Frontal cortex (tissue), 4 donors: ENCODE measurements at regions not wholly inside any gene's neighbourhood (a gene's known extent, or its start where the extent isn't known, plus 50 kb on each side); places are given as distances from the start of the nearest gene placed in this dataset. TPM values are rescaled to one million over a fixed set of nuclear protein-coding genes. Genes with fewer than 3 reads are reported as not detected.
"Not testable (repeated sequence)": the region's sequence is repeated elsewhere in the genome, so short reads cannot be mapped to it uniquely, and the experiment has no call there.

Experiments used
- DNase-seq, 2 donors: peaks; one replicate each; pipeline ENCODE4 v3.0.0; 2012; ENCODE audit warnings: low spot score in 2 of 2
- FAIRE-seq: peaks from 2 replicates; lab custom pipeline; 2012; peaks lifted over from hg19 to GRCh38; lab: Jason Lieb, UNC
- small RNA-seq: library from RNA; depleted of rRNA; stranded (forward); fragments of <200 nt; gene quantifications from one replicate; pipeline ENCODE3, GENCODE V24; 2014
- donor health status: control.
- donor health status: control.
- donor health status: control.

GRCh38 chrX:146994163-146994562, 179.6 kb upstream of the CXorf51A start:
- no peak for FAIRE-seq

GRCh38 chrX:146973283-146973682, 158.7 kb upstream of the CXorf51A start:
- DNase-seq (no peak), FAIRE-seq (no peak)

More at GRCh38 chrX:146994163-146994562, 179.6 kb upstream of the CXorf51A start:
- no peak for DNase-seq

- DNase-seq (no peak), FAIRE-seq (no peak)
These were observed 152.8 kb upstream of the CXorf51A start for GRCh38 chrX:146967306-146967705.

- DNase-seq (no peak), FAIRE-seq (no peak)
These were observed 142.2 kb upstream of the CXorf51A start for GRCh38 chrX:146956760-146957159.

GRCh38 chrX:146934256-146934655, 119.7 kb upstream of the CXorf51A start:
- DNase-seq (no peak), FAIRE-seq (peak; percentile 10)

GRCh38 chrX:146932997-146933396, 118.5 kb upstream of the CXorf51A start:
- not testable (repeated sequence) for DNase-seq, FAIRE-seq

GRCh38 chrX:146921204-146921603, 106.7 kb upstream of the CXorf51A start:
- DNase-seq, result no peak
- FAIRE-seq, result no peak

- no peak for FAIRE-seq
These were observed 93.1 kb upstream of the CXorf51A start for GRCh38 chrX:146907391-146908240.

GRCh38 chrX:146906166-146906565, 91.6 kb upstream of the CXorf51A start:
- FAIRE-seq, result no peak
- no peak for DNase-seq

More at GRCh38 chrX:146907391-146908240, 93.1 kb upstream of the CXorf51A start:
- DNase-seq, result no peak

- no peak for DNase-seq
- no peak for FAIRE-seq
These were observed 72.5 kb upstream of the CXorf51A start for GRCh38 chrX:146887020-146887419.

GRCh38 chrX:146881521-146881920, 67.0 kb upstream of the CXorf51A start:
- FAIRE-seq (no peak), DNase-seq (no peak)

- FAIRE-seq, result not testable (repeated sequence)
These were observed 52.3 kb upstream of the CXorf51A start for GRCh38 chrX:146866846-146867245.

GRCh38 chrX:146865734-146866133, 51.2 kb upstream of the CXorf51A start:
- not testable (repeated sequence) for DNase-seq, FAIRE-seq

More at GRCh38 chrX:146866846-146867245, 52.3 kb upstream of the CXorf51A start:
- not testable (repeated sequence) for DNase-seq

Small RNA genes lying in the stretch of these regions (small RNA-seq; reads per million reads assigned to genes)
- not detected for gene Z99497.1
